ENCODE measurements at regions not wholly inside any gene's neighbourhood (a gene's known extent, or its start where the extent isn't known, plus 50 kb on each side); places are given as distances from the start of the nearest gene placed in this dataset.

- Histone ChIP-seq H3K36me3 (ENCODE audit: control insufficient read depth, insufficient read depth, low read length) (no peaks in the 10 kb centered on the region), H3K27me3 (ENCODE audit: control insufficient read depth, insufficient read depth, low read length) (no peaks in the 10 kb centered on the region), H3K4me3 (ENCODE audit: low read depth, low read length) (no peak overlapping the region)
- no peak for TF ChIP-seq CTCF (IDR thresholded peaks at IDR 0.05; ENCODE audit: insufficient read depth, low read length, severe bottlenecking)
- DNase-seq (ENCODE audit: low read depth) (no peak), FAIRE-seq (no peak)
These were observed 253.0 kb downstream of the PRDM2 start for GRCh38 chr1:13952985-13953384.

- Histone ChIP-seq H3K4me3 (ENCODE audit: low read depth, low read length) (no peak overlapping the region), H3K36me3 (ENCODE audit: control insufficient read depth, insufficient read depth, low read length) (no peaks in the 10 kb centered on the region), H3K27me3 (ENCODE audit: control insufficient read depth, insufficient read depth, low read length) (no peaks in the 10 kb centered on the region)
- TF ChIP-seq CTCF (IDR thresholded peaks at IDR 0.05; ENCODE audit: insufficient read depth, low read length, severe bottlenecking) = no peak
- no peak for DNase-seq (ENCODE audit: low read depth)
- FAIRE-seq = no peak
These were observed 256.4 kb downstream of the PRDM2 start for GRCh38 chr1:13956393-13956792.

GRCh38 chr1:13960375-13960987 is 260.5 kb downstream of the PRDM2 start:
- TF ChIP-seq CTCF (IDR thresholded peaks at IDR 0.05; ENCODE audit: insufficient read depth, low read length, severe bottlenecking) = peak; percentile 95
- Histone ChIP-seq H3K36me3 (ENCODE audit: control insufficient read depth, insufficient read depth, low read length) (no peaks in the 10 kb centered on the region), H3K4me3 (ENCODE audit: low read depth, low read length) (no peak overlapping the region), H3K27me3 (ENCODE audit: control insufficient read depth, insufficient read depth, low read length) (no peaks in the 10 kb centered on the region)
- DNase-seq (ENCODE audit: low read depth) = peak; percentile 44
- FAIRE-seq = peak; percentile 89

GRCh38 chr1:13964768-13965167 is 264.8 kb downstream of the PRDM2 start:
- H3K4me3 ChIP-seq (ENCODE audit: low read depth, low read length) = no peak overlapping the region
- no peaks in the 10 kb centered on the region for H3K27me3 ChIP-seq (ENCODE audit: control insufficient read depth, insufficient read depth, low read length)
- DNase-seq (ENCODE audit: low read depth) = no peak
- no peaks in the 10 kb centered on the region for H3K36me3 ChIP-seq (ENCODE audit: control insufficient read depth, insufficient read depth, low read length)
- no peak for TF ChIP-seq CTCF (IDR thresholded peaks at IDR 0.05; ENCODE audit: insufficient read depth, low read length, severe bottlenecking)
- no peak for FAIRE-seq

- peak; percentile 35 for DNase-seq (ENCODE audit: low read depth)
- peak; percentile 55 for FAIRE-seq
- peak; percentile 46 for TF ChIP-seq CTCF (IDR thresholded peaks at IDR 0.05; ENCODE audit: insufficient read depth, low read length, severe bottlenecking)
- Histone ChIP-seq H3K36me3 (ENCODE audit: control insufficient read depth, insufficient read depth, low read length) (no peaks in the 10 kb centered on the region), H3K4me3 (ENCODE audit: low read depth, low read length) (no peak overlapping the region), H3K27me3 (ENCODE audit: control insufficient read depth, insufficient read depth, low read length) (no peaks in the 10 kb centered on the region)
These were observed 265.9 kb downstream of the PRDM2 start for GRCh38 chr1:13965770-13966398.

- no peak for DNase-seq (ENCODE audit: low read depth)
- FAIRE-seq = no peak
- Histone ChIP-seq H3K36me3 (ENCODE audit: control insufficient read depth, insufficient read depth, low read length) (no peaks in the 10 kb centered on the region), H3K27me3 (ENCODE audit: control insufficient read depth, insufficient read depth, low read length) (no peaks in the 10 kb centered on the region), H3K4me3 (ENCODE audit: low read depth, low read length) (no peak overlapping the region)
- TF ChIP-seq CTCF (IDR thresholded peaks at IDR 0.05; ENCODE audit: insufficient read depth, low read length, severe bottlenecking) = no peak
These were observed 267.7 kb downstream of the PRDM2 start for GRCh38 chr1:13967707-13968106.

All from bronchial epithelial cell (primary cell).